CD4-positive, alpha-beta memory T cell (primary cell): ENCODE measurements at regions not wholly inside any gene's neighbourhood (a gene's known extent, or its start where the extent isn't known, plus 50 kb on each side); places are given as distances from the start of the nearest gene placed in this dataset.
A peak's percentile ranks its signal among the peaks of the same experiment; 100 is the strongest.

Experiments
- CTCF ChIA-PET: fragments of 350-600 bp; sonication (Branson Sonifier 250); formaldehyde crosslinking; loops from one replicate; lab custom pipeline; 2021; ENCODE audit warnings: inconsistent platforms; ENCODE audit not compliant: partially characterized antibody; lab: Charles Lee
- POLR2A ChIA-PET: fragments of 350-600 bp; sonication (Branson Sonifier 250); formaldehyde crosslinking; loops from one replicate; lab custom pipeline; 2021; ENCODE audit not compliant: partially characterized antibody; lab: Charles Lee
- DNase-seq, 5 donors: peaks; one replicate each; pipeline versions ENCODE4 v3.0.0 to v3.0.0-alpha.2; 2020 to 2022; ENCODE audit warnings: mixed read lengths in 1 of 5
- H3K27ac ChIP-seq: one replicate; pipeline ENCODE4 v1.7.0; 2013; ENCODE audit warnings: low read depth, low read length
- H3K27me3 ChIP-seq: 2 replicates; pipeline ENCODE4 v1.7.0; 2013; ENCODE audit warnings: mild to moderate bottlenecking, low read length, moderate library complexity; ENCODE audit not compliant: insufficient read depth
- H3K36me3 ChIP-seq: 2 replicates; pipeline ENCODE4 v1.7.0; 2013; ENCODE audit warnings: mild to moderate bottlenecking, low read length, moderate library complexity; ENCODE audit not compliant: insufficient read depth
- H3K4me1 ChIP-seq: 2 replicates; pipeline ENCODE4 v1.7.0; 2013; ENCODE audit warnings: mild to moderate bottlenecking, low read length, moderate library complexity; ENCODE audit not compliant: insufficient read depth
- H3K4me3 ChIP-seq, 2 donors: one replicate each; pipeline ENCODE4 v1.7.0; 2013; ENCODE audit warnings: low read length in 2 of 2, mild to moderate bottlenecking in 1 of 2
- H3K9me3 ChIP-seq, 2 donors: one replicate each; pipeline ENCODE4 v1.7.0; 2013; ENCODE audit warnings: low read length in 2 of 2, control low read depth in 1 of 2; ENCODE audit not compliant: control insufficient read depth in 1 of 2
- H3K27ac Mint-ChIP-seq, 7 donors: one replicate each; pipeline ENCODE4 v1.8.0; 2020 to 2021; ENCODE audit warnings: mixed read lengths in 7 of 7, mild to moderate bottlenecking in 6 of 7, inconsistent platforms in 3 of 7, moderate library complexity in 3 of 7
- H3K27me3 Mint-ChIP-seq, 2 donors: one replicate each; pipeline ENCODE4 v1.8.0; 2020 to 2021; ENCODE audit warnings: mixed read lengths in 2 of 2
- H3K36me3 Mint-ChIP-seq, 2 donors: one replicate each; pipeline ENCODE4 v1.8.0; 2020 to 2021; ENCODE audit warnings: mixed read lengths in 2 of 2, inconsistent platforms in 1 of 2, mild to moderate bottlenecking in 1 of 2
- H3K4me1 Mint-ChIP-seq, 4 donors: one replicate each; pipeline ENCODE4 v1.8.0; 2020 to 2021; ENCODE audit warnings: mixed read lengths in 4 of 4, mild to moderate bottlenecking in 1 of 4
- H3K4me3 Mint-ChIP-seq, 8 donors: one replicate each; pipeline ENCODE4 v1.8.0; 2020 to 2021; ENCODE audit warnings: mixed read lengths in 8 of 8, mild to moderate bottlenecking in 7 of 8, moderate library complexity in 6 of 8, inconsistent platforms in 3 of 8
- H3K9me3 Mint-ChIP-seq, 8 donors: one replicate each; pipeline ENCODE4 v1.8.0; 2020 to 2021; ENCODE audit warnings: mixed read lengths in 8 of 8, mild to moderate bottlenecking in 5 of 8, inconsistent platforms in 3 of 8, moderate library complexity in 1 of 8
- intact Hi-C: fragments of 100-400 bp; cut with micrococcal nuclease; formaldehyde crosslinking; loops from one replicate; pipeline ENCODE4 v1.15.1; 2023

DNA sequence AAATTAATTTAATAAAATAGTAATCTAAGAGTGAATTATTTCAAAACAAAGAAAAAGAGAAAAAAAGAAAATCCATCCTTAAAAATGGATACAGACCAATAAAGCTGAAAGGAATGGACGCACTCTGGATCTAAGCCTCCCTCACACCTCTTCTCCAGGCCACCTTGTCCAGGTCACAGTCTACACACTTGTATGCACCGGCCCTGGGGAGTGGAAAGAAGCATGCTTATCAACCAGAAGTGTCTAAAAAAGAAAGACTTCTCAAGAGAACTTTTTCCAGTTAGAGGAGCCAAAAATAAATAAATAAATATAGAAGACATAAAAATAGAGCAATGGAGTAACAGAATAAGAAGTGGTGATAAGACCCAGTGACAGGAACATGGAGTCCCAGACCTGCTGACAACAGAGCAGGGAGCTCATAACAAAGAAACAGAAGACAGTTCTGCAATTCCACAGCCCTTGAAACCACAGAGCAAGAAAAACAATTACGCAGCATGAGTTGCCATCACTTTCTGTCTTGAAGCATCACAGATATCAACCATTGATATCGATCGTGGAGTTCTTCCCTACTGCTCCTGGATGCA lies 311.7 kb upstream of the NFE2L3 start:
- H3K36me3 ChIP-seq = no peaks in the 10 kb centered on the region
- ChIA-PET CTCF (no interaction called here), POLR2A (no interaction called here)
- intact Hi-C loops = no loop called here
- H3K27me3 ChIP-seq = peaks cover 5% of the 10 kb centered on the region
- Mint-ChIP-seq H3K27me3 (peaks cover 4 to 33% of the 10 kb centered on the region in 2 donors), H3K4me3 (no peak overlapping the region), H3K27ac (no peak overlapping the region), H3K9me3 (no peaks in the 10 kb centered on the region), H3K36me3 (no peaks in the 10 kb centered on the region), H3K4me1 (no peaks in the 10 kb centered on the region)
- no peak for DNase-seq
- H3K27ac ChIP-seq = no peak overlapping the region
- no peaks in the 10 kb centered on the region for H3K4me1 ChIP-seq
- no peaks in the 10 kb centered on the region for H3K9me3 ChIP-seq
- H3K4me3 ChIP-seq = no peak overlapping the region

DNA sequence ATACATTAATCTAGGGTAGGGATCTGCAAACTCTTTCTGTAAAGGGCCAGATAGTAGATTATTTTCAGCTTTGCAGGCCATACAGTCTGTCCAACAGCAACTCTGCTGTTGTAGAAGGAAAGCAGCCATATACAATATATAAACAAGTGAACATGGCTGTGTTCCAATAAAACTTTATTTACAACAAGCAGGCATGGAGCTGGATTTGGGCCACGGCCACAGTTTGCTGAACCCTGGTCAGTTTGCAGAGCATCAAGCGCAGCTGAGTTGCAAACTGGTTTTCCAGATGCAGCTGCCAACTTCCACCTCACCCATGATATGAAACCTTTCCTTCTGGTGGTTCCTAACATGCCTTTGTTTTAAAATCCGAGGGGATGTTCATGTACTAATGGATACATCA lies 310.4 kb upstream of the NFE2L3 start:
- DNase-seq = no peak
- H3K27ac ChIP-seq = no peak overlapping the region
- POLR2A ChIA-PET = no interaction called here
- Mint-ChIP-seq H3K4me3 (no peak overlapping the region), H3K27me3 (peaks cover 12 to 35% of the 10 kb centered on the region in 2 donors), H3K27ac (no peak overlapping the region), H3K4me1 (no peaks in the 10 kb centered on the region), H3K9me3 (no peaks in the 10 kb centered on the region), H3K36me3 (no peaks in the 10 kb centered on the region)
- H3K36me3 ChIP-seq = no peaks in the 10 kb centered on the region
- intact Hi-C loops = no loop called here
- no peaks in the 10 kb centered on the region for H3K4me1 ChIP-seq
- CTCF ChIA-PET = interaction anchor here (1.3 kb wide), 1 partner anchor 11 kb away, joined by 3 read pairs; no protein-coding TSS in a partner anchor
- no peak overlapping the region for H3K4me3 ChIP-seq
- peaks cover 5% of the 10 kb centered on the region for H3K27me3 ChIP-seq
- no peaks in the 10 kb centered on the region for H3K9me3 ChIP-seq

DNA sequence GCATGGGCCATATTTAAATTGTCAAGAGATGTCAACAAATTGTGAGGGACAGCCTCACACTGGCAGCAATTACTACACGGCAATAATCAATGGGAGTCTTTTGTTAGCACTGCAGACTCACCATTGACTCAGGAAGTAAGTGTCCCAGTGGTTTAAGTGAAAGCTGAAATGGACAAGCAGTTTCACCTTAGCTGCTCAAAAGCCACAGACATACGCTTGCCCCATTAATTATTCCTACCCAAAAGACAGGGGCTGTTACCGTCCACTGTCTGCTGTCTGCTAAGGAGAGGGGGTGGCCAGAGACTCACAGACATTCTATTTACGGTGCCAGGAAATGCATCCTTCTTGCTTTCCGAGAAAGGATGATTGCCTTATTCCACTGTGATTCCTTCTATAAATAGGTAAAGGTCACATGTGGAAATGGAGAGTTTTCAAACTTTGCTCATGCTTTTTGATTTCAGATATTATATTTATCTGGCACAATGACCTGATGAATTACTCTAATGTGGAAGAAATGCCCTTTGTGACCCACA lies 309.7 kb upstream of the NFE2L3 start:
- intact Hi-C loops = no loop called here
- H3K27me3 Mint-ChIP-seq = peaks cover 9 to 29% of the 10 kb centered on the region in 2 donors

DNA sequence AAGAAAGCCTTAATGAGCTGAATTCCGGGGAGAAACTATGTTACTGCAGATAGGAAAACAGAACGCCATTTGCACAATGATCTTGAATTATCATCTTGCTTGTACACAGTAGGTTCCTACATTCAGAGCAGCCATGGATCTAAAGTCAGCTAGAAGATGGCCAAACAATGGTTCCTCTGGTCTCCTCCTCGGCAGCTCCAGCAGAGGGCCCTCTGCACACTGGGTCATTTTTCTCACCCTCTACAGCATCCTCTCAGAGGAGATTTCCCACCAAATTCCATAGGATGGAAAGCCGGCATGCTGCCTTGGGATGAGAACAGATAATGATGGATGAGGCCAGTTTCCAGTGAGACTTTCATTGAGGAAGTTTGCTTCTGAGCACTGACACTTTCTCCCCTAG lies 308.5 kb upstream of the NFE2L3 start:
- H3K4me3 ChIP-seq = no peak overlapping the region
- no peak overlapping the region for H3K27ac ChIP-seq
- Mint-ChIP-seq H3K27ac (no peak overlapping the region), H3K4me1 (no peaks in the 10 kb centered on the region), H3K4me3 (no peak overlapping the region), H3K36me3 (no peaks in the 10 kb centered on the region), H3K9me3 (no peaks in the 10 kb centered on the region), H3K27me3 (peaks cover 11 to 24% of the 10 kb centered on the region in 2 donors)
- no peaks in the 10 kb centered on the region for H3K4me1 ChIP-seq
- no peak for DNase-seq
- no peaks in the 10 kb centered on the region for H3K36me3 ChIP-seq
- POLR2A ChIA-PET = no interaction called here
- no peaks in the 10 kb centered on the region for H3K27me3 ChIP-seq
- intact Hi-C loops = no loop called here
- CTCF ChIA-PET = no interaction called here
- no peaks in the 10 kb centered on the region for H3K9me3 ChIP-seq

More for the DNA sequence above, 309.7 kb upstream of the NFE2L3 start:
- CTCF ChIA-PET = interaction anchor here (1.3 kb wide), 1 partner anchor 10 kb away, joined by 3 read pairs; no protein-coding TSS in a partner anchor
- Mint-ChIP-seq H3K4me3 (no peak overlapping the region), H3K4me1 (no peaks in the 10 kb centered on the region), H3K27ac (no peak overlapping the region), H3K9me3 (no peaks in the 10 kb centered on the region), H3K36me3 (no peaks in the 10 kb centered on the region)
- H3K27me3 ChIP-seq = peaks cover 5% of the 10 kb centered on the region
- no peak overlapping the region for H3K27ac ChIP-seq
- H3K4me3 ChIP-seq = no peak overlapping the region
- POLR2A ChIA-PET = no interaction called here
- H3K9me3 ChIP-seq = no peaks in the 10 kb centered on the region
- no peaks in the 10 kb centered on the region for H3K36me3 ChIP-seq
- no peaks in the 10 kb centered on the region for H3K4me1 ChIP-seq
- no peak for DNase-seq

DNA sequence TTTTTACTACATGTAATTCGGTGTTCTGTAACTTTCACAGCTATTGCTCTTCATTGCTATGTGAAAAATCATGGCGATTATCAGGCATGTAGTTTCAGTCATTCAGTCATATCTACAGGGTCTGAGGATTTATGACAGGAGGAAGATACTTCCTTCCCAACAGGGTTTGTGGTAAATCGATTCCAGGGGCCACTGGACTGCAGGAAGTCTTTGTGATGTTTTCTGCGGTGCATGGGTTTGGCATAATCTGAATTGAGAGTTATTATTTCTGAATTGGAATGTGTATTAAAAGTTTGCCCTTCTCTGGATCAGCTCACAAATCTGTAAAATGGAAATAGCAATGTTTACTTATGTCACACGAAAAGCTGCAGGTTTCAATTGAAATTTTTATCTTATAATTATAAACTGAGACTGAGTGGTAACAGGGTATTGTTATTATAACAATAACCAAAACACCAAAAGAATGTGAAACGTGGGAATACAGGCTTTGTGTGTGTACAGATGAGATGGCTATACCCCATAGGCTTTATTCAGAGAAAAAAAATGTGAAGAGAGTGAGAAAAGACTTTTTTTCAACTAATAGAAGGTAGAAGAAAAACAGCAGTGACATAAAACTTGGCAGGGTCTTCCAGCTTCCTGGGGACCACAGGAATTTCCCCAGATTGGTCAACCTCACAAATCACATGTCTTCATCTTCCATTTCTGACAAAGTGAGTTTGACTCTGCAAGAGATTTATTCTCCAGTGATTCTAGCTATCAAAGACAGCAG lies 307.7 kb upstream of the NFE2L3 start:
- intact Hi-C loops = no loop called here
- ChIA-PET POLR2A (no interaction called here), CTCF (interaction anchor here (1.2 to 1.4 kb wide), 3 partner anchors 48 to 1317 kb away, joined by 3 read pairs; no protein-coding TSS in a partner anchor)
- Mint-ChIP-seq H3K4me3 (no peak overlapping the region), H3K9me3 (no peaks in the 10 kb centered on the region), H3K27ac (peak overlapping the region in 1 of 7 donors; percentile 28), H3K27me3 (peaks cover 14 to 25% of the 10 kb centered on the region in 2 donors), H3K4me1 (no peaks in the 10 kb centered on the region), H3K36me3 (no peaks in the 10 kb centered on the region)
- no peak overlapping the region for H3K27ac ChIP-seq
- peaks cover 2% of the 10 kb centered on the region for H3K27me3 ChIP-seq
- no peak overlapping the region for H3K4me3 ChIP-seq
- H3K36me3 ChIP-seq = no peaks in the 10 kb centered on the region
- no peaks in the 10 kb centered on the region for H3K4me1 ChIP-seq
- DNase-seq = no peak
- H3K9me3 ChIP-seq = no peaks in the 10 kb centered on the region

DNA sequence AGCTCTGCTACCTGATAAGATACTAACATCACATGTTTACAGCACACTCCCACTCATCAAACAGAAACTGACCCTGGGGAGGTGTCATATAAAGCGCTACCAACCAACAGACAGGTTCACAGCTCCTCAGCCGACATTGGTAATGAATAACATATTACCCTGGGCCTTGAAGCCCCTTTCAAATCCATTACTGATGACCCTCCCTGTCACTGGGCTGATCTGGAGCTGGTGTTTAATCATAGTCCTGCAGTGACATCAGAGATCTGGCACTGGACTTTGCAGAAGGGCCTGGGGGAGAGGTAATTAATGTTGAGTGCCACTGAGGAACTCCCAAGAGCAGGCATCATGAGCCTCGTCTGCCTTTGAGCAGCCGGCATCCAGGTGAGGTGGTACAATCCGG lies 306.5 kb upstream of the NFE2L3 start:
- no peak for DNase-seq
- intact Hi-C loops = no loop called here
- no peak overlapping the region for H3K4me3 Mint-ChIP-seq
- no peak overlapping the region for H3K27ac Mint-ChIP-seq
- H3K27me3 ChIP-seq = peaks cover 4% of the 10 kb centered on the region
- no peaks in the 10 kb centered on the region for H3K36me3 ChIP-seq
- H3K36me3 Mint-ChIP-seq = no peaks in the 10 kb centered on the region
- no peaks in the 10 kb centered on the region for H3K9me3 ChIP-seq
- peaks cover 24 to 32% of the 10 kb centered on the region in 2 donors for H3K27me3 Mint-ChIP-seq
- H3K4me1 ChIP-seq = no peaks in the 10 kb centered on the region
- no peak overlapping the region for H3K4me3 ChIP-seq
- H3K4me1 Mint-ChIP-seq = no peaks in the 10 kb centered on the region
- CTCF ChIA-PET = interaction anchor here (1.0 to 1.4 kb wide), 4 partner anchors 47 to 1315 kb away, joined by 3 read pairs; no protein-coding TSS in a partner anchor
- no peak overlapping the region for H3K27ac ChIP-seq
- POLR2A ChIA-PET = no interaction called here
- no peaks in the 10 kb centered on the region for H3K9me3 Mint-ChIP-seq

DNA sequence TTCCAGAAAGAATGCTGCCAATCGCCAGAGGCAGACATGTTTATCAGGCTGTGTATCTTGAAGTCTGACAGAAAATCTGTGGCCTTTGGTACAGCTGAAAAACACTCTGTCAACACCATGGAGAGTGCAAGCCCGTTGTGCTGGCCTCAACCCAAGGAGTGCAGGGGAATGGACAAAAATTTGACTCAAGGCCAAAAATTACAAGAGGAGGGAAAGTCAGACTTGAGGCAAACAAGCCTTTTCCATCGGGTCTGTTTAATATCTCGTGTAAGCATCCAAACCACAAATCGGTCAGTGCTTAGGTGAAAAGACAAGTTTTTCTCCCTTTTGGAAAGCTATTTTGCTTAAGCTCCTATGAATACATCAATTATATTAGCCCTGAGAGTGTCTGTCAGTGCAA lies 305.3 kb upstream of the NFE2L3 start:
- Mint-ChIP-seq H3K27me3 (peaks cover 36 to 40% of the 10 kb centered on the region in 2 donors), H3K4me1 (peaks cover 1 to 8% (median 3%) of the 10 kb centered on the region in 4 donors), H3K4me3 (no peak overlapping the region), H3K9me3 (peaks cover 0 to 3% (median 0%) of the 10 kb centered on the region in 8 donors), H3K36me3 (peaks cover 0 to 1% of the 10 kb centered on the region in 2 donors), H3K27ac (no peak overlapping the region)
- POLR2A ChIA-PET = no interaction called here
- Histone ChIP-seq H3K36me3 (no peaks in the 10 kb centered on the region), H3K27ac (no peak overlapping the region), H3K4me3 (no peak overlapping the region), H3K9me3 (no peaks in the 10 kb centered on the region), H3K27me3 (peaks cover 15% of the 10 kb centered on the region), H3K4me1 (peaks cover 2% of the 10 kb centered on the region)
- intact Hi-C loops = no loop called here
- no peak for DNase-seq
- CTCF ChIA-PET = no interaction called here
